H7 (cell line): ENCODE measurements at regions not wholly inside any gene's neighbourhood (a gene's known extent, or its start where the extent isn't known, plus 50 kb on each side); places are given as distances from the start of the nearest gene placed in this dataset.
"Not testable (repeated sequence)": the region's sequence is repeated elsewhere in the genome, so short reads cannot be mapped to it uniquely, and the experiment has no call there.

ENCODE experiments used
- DNase-seq: peaks from one replicate; pipeline ENCODE4 v3.0.0; 2012
- H3K27me3 ChIP-seq: 2 replicates; pipeline ENCODE4 v1.6.0; 2011; ENCODE audit warnings: mild to moderate bottlenecking, low read length; ENCODE audit not compliant: control insufficient read depth, insufficient read depth
- H3K36me3 ChIP-seq: replicated peaks from 2 replicates; pipeline ENCODE4 v1.5.1; 2011; ENCODE audit warnings: low read length; ENCODE audit not compliant: control insufficient read depth, insufficient read depth
- H3K4me3 ChIP-seq: 2 replicates; pipeline ENCODE4 v1.5.1; 2011; ENCODE audit warnings: low read depth, mild to moderate bottlenecking, control low read depth, low read length, moderate library complexity; ENCODE audit not compliant: insufficient read depth

DNA sequence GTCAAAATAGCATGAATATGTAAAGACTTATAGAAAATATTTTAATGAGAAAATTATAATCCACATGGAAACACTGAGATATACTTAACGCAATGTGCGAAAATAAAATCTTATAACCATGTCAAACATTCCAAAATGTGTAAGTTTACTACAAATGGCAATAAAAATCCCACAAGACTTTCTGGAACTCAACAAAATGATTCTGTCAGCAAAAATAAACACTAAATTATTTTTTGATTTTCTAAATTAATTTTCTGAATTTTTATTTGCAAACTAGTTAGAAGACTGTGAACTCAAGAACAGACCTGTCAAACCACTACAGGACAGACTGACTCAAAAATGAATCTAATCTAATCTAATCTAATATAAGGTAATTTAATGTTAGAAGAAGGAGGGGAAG is 160.8 kb upstream of the KCTD7 start:
- no peak overlapping the region for H3K4me3 ChIP-seq
- no peak for DNase-seq
- no peaks in the 10 kb centered on the region for H3K36me3 ChIP-seq
- H3K27me3 ChIP-seq, result no peaks in the 10 kb centered on the region

DNA sequence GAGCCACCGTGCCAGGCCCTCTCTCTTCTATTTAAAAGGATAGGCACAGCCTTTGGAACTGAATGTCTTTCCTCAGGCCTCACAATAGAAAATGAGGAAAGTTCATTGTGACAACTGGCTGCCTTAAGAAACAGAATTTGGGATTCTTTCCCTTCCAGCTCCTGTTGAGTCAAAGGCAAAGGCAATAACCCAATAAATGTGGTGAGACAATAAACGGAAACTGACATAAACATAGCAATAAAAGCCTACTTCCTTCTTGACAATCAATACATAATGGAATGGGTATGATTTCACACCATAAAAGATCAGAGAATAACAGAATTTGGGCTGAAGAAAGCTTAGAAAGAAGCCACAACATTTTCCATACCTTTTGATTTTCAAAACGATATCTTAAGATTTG is 155.6 kb upstream of the KCTD7 start:
- DNase-seq, H3K27me3 ChIP-seq, H3K4me3 ChIP-seq, H3K36me3 ChIP-seq: not testable (repeated sequence)

DNA sequence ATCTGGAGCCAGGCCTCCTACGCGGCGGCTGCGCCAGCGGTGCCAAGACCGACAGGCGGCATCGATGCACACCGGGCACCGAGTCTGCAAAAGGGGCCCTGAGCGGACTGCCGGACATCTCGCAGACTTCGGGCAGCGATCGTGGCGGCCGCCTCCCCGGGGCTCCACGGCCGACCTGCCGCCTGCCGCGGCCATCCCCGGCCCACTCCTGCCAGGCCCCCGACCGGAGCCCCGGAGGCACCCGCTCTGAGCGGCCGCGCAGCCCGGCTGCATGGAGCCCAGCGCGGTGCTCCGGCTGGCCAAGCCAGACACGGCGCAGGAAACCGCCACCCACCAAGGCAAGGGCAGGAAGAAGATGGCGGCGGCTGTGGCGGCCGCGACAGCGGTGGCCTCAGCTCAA is 154.2 kb upstream of the KCTD7 start:
- H3K27me3 ChIP-seq, result no peaks in the 10 kb centered on the region
- peak; percentile 34 for DNase-seq
- H3K4me3 ChIP-seq, result no peak overlapping the region
- H3K36me3 ChIP-seq, result no peaks in the 10 kb centered on the region; the same call in 1 of the 2 replicates

DNA sequence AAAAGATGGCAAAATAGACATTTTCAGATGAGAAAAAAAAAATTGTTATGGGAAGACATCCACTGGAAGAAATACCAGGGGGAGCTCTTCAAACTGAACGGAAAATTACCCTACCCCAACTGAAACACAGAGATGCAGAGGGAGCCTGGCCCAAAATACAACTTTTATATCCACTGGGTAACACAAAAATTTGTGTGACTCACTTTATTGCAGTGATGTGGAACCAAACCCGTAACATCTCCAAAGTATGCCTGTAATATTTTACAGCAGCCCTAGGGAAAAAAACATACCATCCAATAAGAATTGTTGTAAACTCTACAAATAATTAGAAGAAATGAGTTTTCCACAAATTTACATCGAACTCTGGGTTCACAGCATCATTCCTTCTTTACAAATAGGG is 152.6 kb upstream of the KCTD7 start:
- H3K4me3 ChIP-seq, DNase-seq, H3K27me3 ChIP-seq, H3K36me3 ChIP-seq: not testable (repeated sequence)

DNA sequence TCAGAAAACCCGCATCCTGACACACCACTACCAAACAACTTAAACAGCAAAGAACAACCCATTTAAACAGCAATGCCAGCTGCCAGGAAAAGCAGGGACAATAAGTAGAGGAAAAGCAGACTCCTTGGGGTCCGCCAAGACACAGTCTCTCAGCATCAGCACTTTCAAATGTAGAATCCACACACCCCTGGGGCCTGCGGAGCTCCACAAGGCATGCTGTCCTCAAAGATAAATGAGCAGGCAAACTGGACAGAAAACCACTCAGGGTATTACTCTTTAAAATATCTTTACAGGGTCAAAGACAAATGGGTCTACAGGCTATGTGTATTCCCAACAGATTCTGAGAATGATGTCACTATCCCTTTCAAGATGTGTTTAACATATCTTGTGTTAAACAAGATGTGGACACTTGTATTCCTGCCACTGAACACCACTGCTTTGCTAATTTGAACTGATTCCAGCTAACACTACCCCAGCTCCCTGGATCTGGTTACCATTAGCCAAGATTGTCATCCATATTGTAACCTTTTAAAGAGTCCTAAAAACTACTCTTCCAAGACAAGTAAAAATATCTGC is 150.8 kb upstream of the KCTD7 start:
- not testable (repeated sequence) for H3K4me3 ChIP-seq, H3K27me3 ChIP-seq, H3K36me3 ChIP-seq, DNase-seq

DNA sequence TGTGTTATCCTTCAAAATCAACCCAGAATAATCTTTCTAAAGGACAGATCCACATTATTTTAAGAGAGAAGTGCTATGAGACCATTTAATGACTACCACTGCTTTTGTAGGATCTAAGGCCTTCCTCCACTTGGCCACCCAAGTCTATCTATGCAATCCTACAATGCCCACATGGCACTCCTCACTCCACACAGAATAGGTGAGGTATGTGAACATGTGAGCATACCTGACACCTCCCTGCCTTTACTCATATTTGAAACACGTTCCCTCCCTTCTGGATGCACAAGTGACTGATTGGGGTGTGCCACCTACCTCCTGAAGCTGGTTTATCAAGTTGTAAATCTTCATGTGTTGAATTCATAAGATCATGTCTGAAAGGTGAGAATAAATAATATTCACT is 147.5 kb upstream of the KCTD7 start:
- DNase-seq, H3K36me3 ChIP-seq, H3K27me3 ChIP-seq, H3K4me3 ChIP-seq: not testable (repeated sequence)

DNA sequence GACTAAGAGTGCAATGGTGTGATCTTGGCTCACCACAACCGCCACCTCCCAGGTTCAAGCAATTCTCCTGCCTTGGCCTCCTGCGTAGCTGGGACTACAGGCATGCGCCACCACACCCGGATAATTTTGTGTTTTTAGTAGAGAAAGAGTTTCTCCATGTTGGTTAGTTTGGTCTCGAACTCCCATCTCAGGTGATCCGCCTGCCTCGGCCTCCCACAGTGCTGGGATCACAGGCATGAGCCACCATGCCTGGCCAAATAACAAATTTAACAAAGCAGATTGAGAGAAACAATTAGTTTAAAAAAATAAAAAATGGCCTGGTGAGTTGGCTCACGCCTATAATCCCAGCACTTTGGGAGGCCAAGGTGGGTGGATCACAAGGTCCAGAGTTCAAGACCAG is 139.6 kb upstream of the KCTD7 start:
- H3K27me3 ChIP-seq, DNase-seq, H3K36me3 ChIP-seq, H3K4me3 ChIP-seq: not testable (repeated sequence)

DNA sequence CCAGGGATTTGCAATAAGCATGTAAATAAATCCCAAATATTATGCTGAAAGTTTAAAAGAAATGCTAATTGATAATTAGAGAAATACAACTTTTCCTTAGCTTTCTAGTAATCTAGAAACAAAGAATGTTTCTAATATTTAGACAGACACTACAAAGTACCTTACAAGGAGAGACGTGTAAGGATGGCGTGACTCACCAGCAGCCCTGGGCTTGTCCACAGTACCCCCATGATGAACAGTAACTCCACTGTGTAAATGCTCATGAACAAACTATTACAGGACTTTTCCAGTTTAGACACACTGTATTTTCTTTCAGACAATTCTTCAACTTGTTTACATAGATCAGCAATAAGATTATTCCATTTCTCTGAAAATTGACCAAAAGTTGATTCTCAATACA is 138.9 kb upstream of the KCTD7 start:
- not testable (repeated sequence) for DNase-seq, H3K4me3 ChIP-seq, H3K36me3 ChIP-seq, H3K27me3 ChIP-seq

DNA sequence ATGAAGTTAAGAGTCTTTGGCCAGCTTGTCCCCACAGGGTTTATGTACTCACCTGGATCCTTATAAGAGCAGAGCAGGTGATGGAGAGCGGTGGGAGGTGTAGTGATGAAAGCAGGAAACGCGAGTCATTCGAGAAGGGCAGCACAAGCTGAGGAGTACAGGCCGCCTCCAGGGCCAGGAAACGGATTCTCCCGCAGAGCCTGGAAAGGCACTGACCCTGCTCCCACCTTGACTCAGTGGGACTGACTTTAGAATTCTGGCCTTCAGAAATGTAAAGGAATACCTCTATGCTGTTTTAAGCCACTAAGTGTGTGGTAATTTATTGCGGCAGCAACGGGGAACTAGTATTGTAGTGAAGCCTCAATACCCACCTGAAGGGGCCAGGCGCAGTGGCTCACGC is 137.7 kb upstream of the KCTD7 start:
- H3K36me3 ChIP-seq, DNase-seq, H3K27me3 ChIP-seq, H3K4me3 ChIP-seq: not testable (repeated sequence)

DNA sequence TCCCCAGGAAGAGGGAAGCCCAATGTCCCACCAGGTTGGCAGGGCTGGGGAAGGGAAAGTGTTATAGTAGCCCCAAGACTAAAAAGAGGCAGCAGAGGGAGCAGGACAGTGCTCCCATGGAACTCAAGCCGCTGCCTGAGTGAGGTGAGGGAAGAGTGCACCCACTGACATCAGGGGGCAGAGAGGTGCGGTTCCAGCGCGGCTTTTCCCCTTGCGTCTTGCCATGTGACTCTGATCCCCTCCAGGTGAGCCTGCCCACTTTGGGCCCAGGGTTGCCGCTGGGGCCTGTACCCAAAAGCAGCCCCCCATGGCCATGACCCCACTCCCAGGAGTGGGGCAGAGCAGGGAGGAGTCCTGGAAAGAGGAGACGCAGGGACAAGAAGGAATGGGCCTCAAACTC is 136.3 kb upstream of the KCTD7 start:
- H3K36me3 ChIP-seq, H3K27me3 ChIP-seq, DNase-seq: not testable (repeated sequence)
- peak overlapping the region; percentile 83 for H3K4me3 ChIP-seq

DNA sequence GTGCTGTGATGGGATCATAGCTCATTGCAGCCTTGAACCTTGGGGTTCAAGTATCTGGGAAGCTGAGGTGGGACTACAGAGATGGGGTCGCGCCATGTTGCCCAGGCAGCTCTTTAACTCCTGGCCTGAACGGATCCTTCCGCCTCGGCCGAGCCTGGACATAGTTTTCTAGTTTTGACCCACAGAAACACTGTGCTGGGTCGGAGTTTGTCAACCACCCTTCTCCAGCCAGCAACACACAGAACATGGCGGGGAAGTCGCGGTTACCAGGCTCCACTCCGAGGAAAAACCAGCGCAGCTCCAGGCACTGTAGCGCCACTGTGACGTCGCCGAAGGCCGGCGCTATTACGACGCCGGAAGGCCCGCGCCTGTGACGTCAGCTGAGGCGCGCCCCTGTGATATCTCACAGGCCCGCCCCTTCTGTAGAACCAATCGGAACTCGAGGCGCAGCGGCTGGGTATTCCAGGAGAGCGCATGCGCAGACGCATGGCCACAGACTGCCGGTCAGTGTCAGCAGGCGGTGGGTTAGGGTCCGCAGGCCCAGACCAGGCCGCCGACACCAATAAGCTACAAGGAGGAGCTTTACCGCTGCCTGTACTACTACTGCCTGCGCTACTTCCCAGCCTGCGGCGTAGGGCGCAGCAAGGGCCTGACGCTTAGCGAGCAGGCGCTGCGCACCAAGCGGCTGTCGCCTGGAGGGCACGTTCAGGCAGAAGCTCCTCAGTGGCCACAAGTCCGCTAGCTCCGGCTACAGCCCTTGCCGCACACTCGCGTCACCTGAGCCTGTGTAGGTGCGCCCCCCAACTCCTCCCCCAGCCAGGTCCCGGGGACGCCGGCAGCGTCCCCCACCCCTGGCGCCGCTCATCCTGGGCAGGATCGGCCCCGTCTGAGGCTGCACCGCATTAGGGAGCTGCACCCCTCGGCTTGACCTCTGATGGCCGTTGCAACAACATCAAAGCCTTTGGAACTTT is 135.2 kb upstream of the KCTD7 start:
- peak; percentile 97 for DNase-seq
- Histone ChIP-seq H3K36me3 (no peaks in the 10 kb centered on the region), H3K27me3 (no peaks in the 10 kb centered on the region), H3K4me3 (peak overlapping the region; percentile 83)

DNA sequence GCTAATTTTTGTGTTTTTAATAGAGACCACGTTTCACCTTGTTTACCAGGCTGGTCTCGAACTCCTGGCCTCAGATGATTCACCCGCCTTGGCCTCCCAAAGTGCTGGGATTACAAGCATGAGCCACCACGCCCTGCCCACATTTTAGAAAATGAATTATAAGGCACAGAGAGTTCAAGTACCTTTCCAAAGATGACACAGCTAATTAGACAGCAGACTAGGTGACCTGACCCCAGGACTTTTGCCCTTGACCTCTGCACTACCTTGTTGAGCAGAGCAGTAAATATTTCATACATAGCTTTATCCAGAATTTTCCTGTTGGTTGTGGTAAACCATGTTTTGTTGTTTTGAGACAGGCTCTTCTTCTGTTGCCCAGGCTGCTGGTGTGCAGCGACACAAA is 131.3 kb upstream of the KCTD7 start:
- no peaks in the 10 kb centered on the region for H3K27me3 ChIP-seq
- no peak for DNase-seq
- no peak overlapping the region for H3K4me3 ChIP-seq
- no peaks in the 10 kb centered on the region for H3K36me3 ChIP-seq

DNA sequence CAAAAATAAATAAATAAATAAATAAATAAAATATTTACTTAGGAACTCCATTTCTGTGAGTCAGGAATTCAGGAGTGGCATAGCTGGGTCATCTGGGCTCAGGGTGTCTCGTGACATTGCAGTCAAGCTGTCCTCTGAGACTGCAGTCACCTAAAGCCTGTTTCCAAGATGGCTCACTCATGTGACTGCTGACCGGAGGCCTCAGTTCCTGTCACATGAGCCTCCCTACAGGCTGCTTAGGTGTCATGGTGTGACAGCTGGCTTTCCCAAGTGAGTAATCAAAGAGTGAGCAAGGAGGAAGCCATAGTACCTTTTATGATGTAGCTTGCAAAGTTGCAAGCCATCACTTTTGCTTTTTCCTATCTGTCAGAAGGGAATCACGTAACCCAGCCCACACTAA is 128.6 kb upstream of the KCTD7 start:
- Histone ChIP-seq H3K36me3 (no peaks in the 10 kb centered on the region), H3K4me3 (no peak overlapping the region), H3K27me3 (no peaks in the 10 kb centered on the region)
- DNase-seq, result no peak

DNA sequence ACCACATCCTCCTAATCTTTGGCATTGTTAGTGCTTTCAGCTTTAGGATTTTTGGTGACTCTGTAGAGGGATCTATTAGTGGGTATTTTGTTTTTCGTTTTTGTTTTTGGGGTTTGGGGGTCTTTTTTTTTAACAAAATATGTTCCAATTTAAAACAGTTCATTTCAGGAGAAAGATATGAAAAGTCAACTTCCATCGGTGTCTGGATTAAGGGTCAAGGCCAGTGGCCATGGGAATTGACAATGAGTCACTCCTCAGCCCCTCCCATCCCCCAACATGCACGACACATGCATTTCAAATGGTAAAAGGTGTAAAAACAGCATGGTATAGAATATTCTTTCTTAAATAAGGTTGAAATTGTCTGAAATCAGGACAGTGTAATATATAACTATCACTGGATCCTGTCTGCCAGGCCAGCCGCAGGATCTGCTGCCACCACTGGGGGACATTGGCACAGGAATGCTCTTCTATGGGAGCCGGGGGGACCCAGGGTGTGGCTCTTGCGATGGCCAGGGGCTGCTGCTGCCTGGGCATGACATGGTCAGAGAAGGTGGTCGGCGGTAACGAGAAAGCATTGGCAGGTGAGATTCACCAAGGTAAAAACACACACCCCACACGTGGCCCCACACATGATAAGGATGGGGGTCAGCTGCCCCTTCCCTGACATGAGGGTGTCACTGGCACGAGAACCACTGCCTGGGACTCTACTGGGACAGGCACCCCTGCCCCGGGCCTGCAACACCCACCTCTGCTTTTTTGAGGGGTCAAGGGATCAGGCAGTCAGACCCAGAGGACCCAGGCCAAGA is 126.2 kb upstream of the KCTD7 start:
- peak; percentile 68 for DNase-seq
- Histone ChIP-seq H3K36me3 (no peaks in the 10 kb centered on the region), H3K4me3 (no peak overlapping the region), H3K27me3 (no peaks in the 10 kb centered on the region)

DNA sequence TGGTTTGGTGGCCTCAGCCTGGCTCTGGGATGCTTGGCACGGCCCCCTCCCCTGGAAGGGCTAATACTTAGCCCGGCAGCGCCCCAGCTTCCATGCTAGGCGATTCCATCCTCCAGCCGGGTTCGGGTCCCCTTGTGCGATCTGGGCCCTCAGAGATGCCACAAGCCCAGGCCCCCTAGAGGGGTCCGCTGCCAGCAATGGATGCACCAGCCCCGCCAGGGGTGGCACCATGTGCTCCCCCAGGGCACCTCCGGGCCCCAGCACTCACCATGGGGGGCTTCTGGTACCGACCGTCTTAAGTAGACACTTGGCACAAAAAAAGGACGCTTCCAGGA is 125.7 kb upstream of the KCTD7 start:
- Histone ChIP-seq H3K36me3 (no peaks in the 10 kb centered on the region), H3K27me3 (no peaks in the 10 kb centered on the region), H3K4me3 (no peak overlapping the region)
- peak; percentile 50 for DNase-seq
